Prostate gland (tissue), 2 donors: ENCODE measurements at regions not wholly inside any gene's neighbourhood (a gene's known extent, or its start where the extent isn't known, plus 50 kb on each side); places are given as distances from the start of the nearest gene placed in this dataset.

ENCODE experiments used
- CTCF ChIP-seq, 4 experiments: fragments of 200-600 bp in 2 of 4; fragments of 450-650 bp in 2 of 4; sonication (generic) in 2 of 4; IDR thresholded peaks; 1 replicate in 3 of 4; 2 replicates in 1 of 4; pipeline ENCODE4 v1.5.1; 2016 to 2019; ENCODE audit warnings: antibody characterized with exemption in 4 of 4, mild to moderate bottlenecking in 2 of 4, moderate library complexity in 2 of 4
- POLR2AphosphoS5 ChIP-seq: sonication (generic); formaldehyde crosslinking; IDR thresholded peaks from one replicate; pipeline ENCODE4 v1.6.1; 2017; ENCODE audit warnings: antibody characterized with exemption

- TF ChIP-seq POLR2AphosphoS5, result no peak
- no peak for TF ChIP-seq CTCF (IDR thresholded peaks at IDR 0.05)
Observed at GRCh38 chr6:97422171-97422570, 139.2 kb upstream of the MMS22L start.
